ENCODE measurements at regions not wholly inside any gene's neighbourhood (a gene's known extent, or its start where the extent isn't known, plus 50 kb on each side); places are given as distances from the start of the nearest gene placed in this dataset.

DNA sequence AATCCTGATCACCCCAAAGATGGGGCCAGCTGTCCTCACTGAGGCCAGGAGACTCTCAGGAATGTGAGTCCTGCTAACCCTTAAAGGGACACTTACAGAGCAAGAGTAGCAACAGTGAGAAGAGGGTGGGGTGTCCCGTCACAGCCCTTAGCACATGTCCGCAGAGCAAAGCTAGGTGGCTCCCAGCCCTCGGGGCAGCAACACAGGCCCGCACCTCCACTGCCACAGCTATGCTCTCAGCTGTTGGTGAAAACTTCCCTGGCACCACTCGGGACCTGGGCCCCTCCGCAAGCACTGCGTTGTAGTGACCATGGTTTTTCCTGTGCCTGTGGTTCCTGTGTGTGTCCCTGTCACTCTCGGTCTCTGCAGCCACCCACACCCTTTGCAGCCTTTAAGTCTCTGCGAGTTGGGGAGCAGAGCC lies 76.4 kb upstream of the UXS1 start (continued):
- TF ChIP-seq, protein P1, sequence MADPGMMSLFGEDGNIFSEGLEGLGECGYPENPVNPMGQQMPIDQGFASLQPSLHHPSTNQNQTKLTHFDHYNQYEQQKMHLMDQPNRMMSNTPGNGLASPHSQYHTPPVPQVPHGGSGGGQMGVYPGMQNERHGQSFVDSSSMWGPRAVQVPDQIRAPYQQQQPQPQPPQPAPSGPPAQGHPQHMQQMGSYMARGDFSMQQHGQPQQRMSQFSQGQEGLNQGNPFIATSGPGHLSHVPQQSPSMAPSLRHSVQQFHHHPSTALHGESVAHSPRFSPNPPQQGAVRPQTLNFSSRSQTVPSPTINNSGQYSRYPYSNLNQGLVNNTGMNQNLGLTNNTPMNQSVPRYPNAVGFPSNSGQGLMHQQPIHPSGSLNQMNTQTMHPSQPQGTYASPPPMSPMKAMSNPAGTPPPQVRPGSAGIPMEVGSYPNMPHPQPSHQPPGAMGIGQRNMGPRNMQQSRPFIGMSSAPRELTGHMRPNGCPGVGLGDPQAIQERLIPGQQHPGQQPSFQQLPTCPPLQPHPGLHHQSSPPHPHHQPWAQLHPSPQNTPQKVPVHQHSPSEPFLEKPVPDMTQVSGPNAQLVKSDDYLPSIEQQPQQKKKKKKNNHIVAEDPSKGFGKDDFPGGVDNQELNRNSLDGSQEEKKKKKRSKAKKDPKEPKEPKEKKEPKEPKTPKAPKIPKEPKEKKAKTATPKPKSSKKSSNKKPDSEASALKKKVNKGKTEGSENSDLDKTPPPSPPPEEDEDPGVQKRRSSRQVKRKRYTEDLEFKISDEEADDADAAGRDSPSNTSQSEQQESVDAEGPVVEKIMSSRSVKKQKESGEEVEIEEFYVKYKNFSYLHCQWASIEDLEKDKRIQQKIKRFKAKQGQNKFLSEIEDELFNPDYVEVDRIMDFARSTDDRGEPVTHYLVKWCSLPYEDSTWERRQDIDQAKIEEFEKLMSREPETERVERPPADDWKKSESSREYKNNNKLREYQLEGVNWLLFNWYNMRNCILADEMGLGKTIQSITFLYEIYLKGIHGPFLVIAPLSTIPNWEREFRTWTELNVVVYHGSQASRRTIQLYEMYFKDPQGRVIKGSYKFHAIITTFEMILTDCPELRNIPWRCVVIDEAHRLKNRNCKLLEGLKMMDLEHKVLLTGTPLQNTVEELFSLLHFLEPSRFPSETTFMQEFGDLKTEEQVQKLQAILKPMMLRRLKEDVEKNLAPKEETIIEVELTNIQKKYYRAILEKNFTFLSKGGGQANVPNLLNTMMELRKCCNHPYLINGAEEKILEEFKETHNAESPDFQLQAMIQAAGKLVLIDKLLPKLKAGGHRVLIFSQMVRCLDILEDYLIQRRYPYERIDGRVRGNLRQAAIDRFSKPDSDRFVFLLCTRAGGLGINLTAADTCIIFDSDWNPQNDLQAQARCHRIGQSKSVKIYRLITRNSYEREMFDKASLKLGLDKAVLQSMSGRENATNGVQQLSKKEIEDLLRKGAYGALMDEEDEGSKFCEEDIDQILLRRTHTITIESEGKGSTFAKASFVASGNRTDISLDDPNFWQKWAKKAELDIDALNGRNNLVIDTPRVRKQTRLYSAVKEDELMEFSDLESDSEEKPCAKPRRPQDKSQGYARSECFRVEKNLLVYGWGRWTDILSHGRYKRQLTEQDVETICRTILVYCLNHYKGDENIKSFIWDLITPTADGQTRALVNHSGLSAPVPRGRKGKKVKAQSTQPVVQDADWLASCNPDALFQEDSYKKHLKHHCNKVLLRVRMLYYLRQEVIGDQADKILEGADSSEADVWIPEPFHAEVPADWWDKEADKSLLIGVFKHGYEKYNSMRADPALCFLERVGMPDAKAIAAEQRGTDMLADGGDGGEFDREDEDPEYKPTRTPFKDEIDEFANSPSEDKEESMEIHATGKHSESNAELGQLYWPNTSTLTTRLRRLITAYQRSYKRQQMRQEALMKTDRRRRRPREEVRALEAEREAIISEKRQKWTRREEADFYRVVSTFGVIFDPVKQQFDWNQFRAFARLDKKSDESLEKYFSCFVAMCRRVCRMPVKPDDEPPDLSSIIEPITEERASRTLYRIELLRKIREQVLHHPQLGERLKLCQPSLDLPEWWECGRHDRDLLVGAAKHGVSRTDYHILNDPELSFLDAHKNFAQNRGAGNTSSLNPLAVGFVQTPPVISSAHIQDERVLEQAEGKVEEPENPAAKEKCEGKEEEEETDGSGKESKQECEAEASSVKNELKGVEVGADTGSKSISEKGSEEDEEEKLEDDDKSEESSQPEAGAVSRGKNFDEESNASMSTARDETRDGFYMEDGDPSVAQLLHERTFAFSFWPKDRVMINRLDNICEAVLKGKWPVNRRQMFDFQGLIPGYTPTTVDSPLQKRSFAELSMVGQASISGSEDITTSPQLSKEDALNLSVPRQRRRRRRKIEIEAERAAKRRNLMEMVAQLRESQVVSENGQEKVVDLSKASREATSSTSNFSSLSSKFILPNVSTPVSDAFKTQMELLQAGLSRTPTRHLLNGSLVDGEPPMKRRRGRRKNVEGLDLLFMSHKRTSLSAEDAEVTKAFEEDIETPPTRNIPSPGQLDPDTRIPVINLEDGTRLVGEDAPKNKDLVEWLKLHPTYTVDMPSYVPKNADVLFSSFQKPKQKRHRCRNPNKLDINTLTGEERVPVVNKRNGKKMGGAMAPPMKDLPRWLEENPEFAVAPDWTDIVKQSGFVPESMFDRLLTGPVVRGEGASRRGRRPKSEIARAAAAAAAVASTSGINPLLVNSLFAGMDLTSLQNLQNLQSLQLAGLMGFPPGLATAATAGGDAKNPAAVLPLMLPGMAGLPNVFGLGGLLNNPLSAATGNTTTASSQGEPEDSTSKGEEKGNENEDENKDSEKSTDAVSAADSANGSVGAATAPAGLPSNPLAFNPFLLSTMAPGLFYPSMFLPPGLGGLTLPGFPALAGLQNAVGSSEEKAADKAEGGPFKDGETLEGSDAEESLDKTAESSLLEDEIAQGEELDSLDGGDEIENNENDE (IDR thresholded peaks at IDR 0.05; ENCODE audit: insufficient replicate concordance, low read length) = no peak
- TF ChIP-seq, protein P2, sequence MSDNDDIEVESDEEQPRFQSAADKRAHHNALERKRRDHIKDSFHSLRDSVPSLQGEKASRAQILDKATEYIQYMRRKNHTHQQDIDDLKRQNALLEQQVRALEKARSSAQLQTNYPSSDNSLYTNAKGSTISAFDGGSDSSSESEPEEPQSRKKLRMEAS (IDR thresholded peaks at IDR 0.05) = 0 out of 2 replicates have a peak, but pooled peaks have one; percentile 31
